Panc1 (cell line): ENCODE measurements at regions not wholly inside any gene's neighbourhood (a gene's known extent, or its start where the extent isn't known, plus 50 kb on each side); places are given as distances from the start of the nearest gene placed in this dataset.

Experiments
- POLR2AphosphoS5 ChIP-seq: IDR thresholded peaks from 2 replicates; pipeline ENCODE4 v1.6.1; 2012; ENCODE audit warnings: mild to moderate bottlenecking, low read depth, low read length, moderate library complexity
- TF ChIP-seq, protein P1 (sequence below): fragments of 450-650 bp; IDR thresholded peaks from 2 replicates; pipeline ENCODE4 v1.5.1; 2017; ENCODE audit warnings: mild to moderate bottlenecking

GRCh38 chr9:82552784-82553183 lies 510.2 kb downstream of the RASEF start:
- TF ChIP-seq, protein P1, sequence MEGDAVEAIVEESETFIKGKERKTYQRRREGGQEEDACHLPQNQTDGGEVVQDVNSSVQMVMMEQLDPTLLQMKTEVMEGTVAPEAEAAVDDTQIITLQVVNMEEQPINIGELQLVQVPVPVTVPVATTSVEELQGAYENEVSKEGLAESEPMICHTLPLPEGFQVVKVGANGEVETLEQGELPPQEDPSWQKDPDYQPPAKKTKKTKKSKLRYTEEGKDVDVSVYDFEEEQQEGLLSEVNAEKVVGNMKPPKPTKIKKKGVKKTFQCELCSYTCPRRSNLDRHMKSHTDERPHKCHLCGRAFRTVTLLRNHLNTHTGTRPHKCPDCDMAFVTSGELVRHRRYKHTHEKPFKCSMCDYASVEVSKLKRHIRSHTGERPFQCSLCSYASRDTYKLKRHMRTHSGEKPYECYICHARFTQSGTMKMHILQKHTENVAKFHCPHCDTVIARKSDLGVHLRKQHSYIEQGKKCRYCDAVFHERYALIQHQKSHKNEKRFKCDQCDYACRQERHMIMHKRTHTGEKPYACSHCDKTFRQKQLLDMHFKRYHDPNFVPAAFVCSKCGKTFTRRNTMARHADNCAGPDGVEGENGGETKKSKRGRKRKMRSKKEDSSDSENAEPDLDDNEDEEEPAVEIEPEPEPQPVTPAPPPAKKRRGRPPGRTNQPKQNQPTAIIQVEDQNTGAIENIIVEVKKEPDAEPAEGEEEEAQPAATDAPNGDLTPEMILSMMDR = no peak
- no peak for TF ChIP-seq POLR2AphosphoS5
